ENCODE measurements at regions not wholly inside any gene's neighbourhood (a gene's known extent, or its start where the extent isn't known, plus 50 kb on each side); places are given as distances from the start of the nearest gene placed in this dataset.

DNA sequence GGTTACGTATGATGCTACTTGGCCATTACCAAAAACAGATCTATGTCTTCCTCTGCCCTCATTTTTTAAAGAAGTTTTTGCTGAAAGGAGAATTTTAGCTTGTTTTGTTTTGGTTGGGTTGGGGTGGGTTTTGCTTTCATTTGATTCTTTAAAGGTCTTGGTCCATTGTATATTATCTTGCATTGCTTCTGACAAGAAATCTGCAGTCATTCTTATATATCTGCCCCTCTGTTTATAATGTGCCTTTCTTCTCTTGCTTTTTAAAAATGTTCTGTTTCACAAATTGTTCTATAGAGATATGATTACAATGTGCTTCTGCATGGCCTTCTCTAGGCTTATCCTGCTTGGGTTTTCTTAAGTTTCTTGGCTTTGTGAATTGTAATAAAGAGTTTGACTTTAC is 660.6 kb downstream of the RNF144A start:
- no peak for DNase-seq (ENCODE audit: low read depth in 1 of 2, low spot score in 1 of 2)
- TF ChIP-seq JUND (IDR thresholded peaks at IDR 0.05; ENCODE audit: low read depth) = no peak
- in situ Hi-C loops (cut with HindIII; ENCODE audit: low pct_unique_long_range_greater_than_20kb, low sequenced_read_pairs) = no loop called here

DNA sequence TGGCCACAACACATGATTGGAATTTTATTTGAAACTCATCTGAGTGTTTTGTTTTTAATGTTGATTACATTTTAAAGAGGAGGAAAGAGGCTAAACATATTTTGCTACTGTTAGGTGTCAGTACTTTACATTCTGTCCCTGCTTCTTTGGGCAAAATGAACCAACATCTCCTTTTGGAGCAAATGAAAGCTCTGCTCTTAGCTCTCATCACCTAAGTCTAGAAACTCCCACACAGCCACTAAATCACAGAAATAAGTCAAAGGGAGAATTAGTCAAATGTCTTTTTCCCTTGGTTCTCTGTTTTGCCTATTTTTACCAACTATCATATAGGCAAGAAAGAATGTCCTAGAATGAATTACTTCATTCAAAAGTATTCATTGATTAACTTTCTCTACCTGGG is 666.8 kb downstream of the RNF144A start:
- no peak for TF ChIP-seq JUND (IDR thresholded peaks at IDR 0.05; ENCODE audit: low read depth)
- DNase-seq (ENCODE audit: low read depth in 1 of 2, low spot score in 1 of 2) = no peak
- in situ Hi-C loops (cut with HindIII; ENCODE audit: low pct_unique_long_range_greater_than_20kb, low sequenced_read_pairs) = no loop called here

DNA sequence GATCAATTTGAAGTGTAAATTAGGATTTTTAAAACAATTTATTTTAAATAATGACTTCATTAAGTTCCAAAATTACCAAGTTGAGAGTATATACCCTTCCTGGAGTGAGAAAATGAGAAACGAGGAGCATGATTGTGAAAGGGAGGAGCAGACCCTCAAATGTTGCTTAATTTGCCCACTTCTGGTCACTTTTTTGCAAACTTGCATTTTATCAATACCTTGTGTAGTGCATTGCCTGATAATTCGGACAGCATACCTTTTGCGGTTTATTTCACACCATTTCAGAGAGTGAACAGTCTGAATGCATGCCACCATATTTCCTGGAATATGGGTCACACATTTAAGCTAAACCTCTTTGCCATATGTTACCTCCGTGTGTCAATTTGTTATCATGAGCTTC is 669.7 kb downstream of the RNF144A start:
- in situ Hi-C loops (cut with HindIII; ENCODE audit: low pct_unique_long_range_greater_than_20kb, low sequenced_read_pairs) = no loop called here
- TF ChIP-seq JUND (IDR thresholded peaks at IDR 0.05; ENCODE audit: low read depth) = no peak

DNA sequence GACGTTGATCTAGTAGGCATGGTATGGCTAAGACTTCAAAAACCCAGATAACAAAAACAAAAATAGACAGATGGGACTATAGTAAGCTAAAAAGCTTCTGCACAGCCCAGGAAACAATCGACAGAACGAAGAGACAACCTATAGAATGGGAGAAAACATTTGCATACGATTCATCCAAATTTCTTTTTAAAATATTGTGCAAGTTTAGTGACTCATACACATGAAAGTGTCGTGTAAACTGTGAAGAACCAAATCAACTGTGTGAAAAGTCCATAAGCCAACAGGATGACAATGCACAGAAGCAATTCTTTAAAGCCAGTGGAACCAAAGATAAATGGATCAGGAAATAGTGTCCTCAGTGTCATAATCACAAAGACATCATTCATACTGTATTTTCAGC is 671.1 kb downstream of the RNF144A start:
- no peak for DNase-seq (ENCODE audit: low read depth in 1 of 2, low spot score in 1 of 2)
- in situ Hi-C loops (cut with HindIII; ENCODE audit: low pct_unique_long_range_greater_than_20kb, low sequenced_read_pairs) = no loop called here
- TF ChIP-seq JUND (IDR thresholded peaks at IDR 0.05; ENCODE audit: low read depth) = no peak

More for the DNA sequence above, 669.7 kb downstream of the RNF144A start:
- no peak for DNase-seq (ENCODE audit: low read depth in 1 of 2, low spot score in 1 of 2)

DNA sequence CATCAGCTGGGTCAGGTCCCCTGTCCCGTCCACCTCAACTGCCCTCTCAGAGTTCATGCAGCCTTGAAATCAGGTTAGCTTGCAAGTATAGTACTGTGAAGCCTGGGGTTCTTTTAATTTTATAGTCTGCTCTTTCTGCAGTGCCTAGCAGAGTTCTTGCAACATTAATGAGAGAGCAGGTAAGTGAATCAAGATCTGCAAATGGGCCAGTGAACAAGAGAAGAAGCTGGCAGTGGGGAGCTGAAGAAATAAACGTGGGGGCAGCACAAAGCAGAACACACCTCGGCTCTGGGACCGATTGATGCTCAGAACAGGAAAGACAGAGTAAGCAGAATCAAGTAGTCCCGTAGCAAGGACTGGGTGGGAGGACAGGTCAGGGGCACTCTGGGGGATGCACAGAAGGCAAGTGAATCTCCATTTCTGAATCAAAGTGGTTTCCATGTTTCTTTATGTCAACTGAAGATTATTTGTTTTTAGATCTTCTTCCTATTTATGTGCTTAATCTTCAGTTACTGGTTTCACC is 675.5 kb downstream of the RNF144A start:
- no peak for TF ChIP-seq JUND (IDR thresholded peaks at IDR 0.05; ENCODE audit: low read depth)
- DNase-seq (ENCODE audit: low read depth in 1 of 2, low spot score in 1 of 2) = no peak
- in situ Hi-C loops (cut with HindIII; ENCODE audit: low pct_unique_long_range_greater_than_20kb, low sequenced_read_pairs) = no loop called here

DNA sequence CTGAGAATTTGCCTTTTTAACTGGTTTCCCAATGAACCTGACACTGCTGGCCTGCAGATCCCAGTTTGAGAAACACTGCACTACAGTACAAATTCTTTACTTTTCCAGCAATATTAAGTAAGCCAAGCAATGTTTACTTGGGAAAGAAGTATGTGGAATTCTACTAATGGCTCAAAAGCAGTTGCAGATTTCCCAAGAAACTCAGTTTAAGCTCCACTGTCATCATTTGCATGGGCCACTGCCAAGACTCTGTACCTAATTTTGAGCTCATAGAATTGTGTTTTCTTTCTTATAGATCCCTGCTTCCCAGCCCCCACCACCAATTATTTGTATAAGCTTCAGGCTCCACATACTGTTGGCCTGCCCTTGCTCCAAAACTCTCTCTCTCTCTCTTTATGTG is 676.1 kb downstream of the RNF144A start:
- in situ Hi-C loops (cut with HindIII; ENCODE audit: low pct_unique_long_range_greater_than_20kb, low sequenced_read_pairs) = no loop called here
- no peak for DNase-seq (ENCODE audit: low read depth in 1 of 2, low spot score in 1 of 2)
- no peak for TF ChIP-seq JUND (IDR thresholded peaks at IDR 0.05; ENCODE audit: low read depth)

DNA sequence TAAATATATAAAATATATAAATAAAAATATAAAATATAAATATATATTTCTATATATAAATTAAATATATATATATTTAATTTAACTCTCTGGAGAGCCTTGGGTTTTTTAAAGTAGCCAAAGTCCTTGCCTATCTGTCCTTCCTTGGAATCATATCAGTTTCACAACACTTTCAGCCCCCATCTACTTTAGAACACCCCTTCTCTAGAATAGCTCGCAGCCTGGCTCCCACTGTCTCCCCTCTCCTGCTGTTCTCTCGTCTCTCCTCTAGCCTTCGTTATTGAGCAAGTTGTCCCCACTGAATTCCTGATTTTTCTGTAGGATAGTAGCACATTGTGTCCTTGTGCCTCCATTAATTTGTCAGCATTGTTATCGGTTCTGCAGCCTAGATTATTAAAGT is 677.0 kb downstream of the RNF144A start:
- no peak for TF ChIP-seq JUND (IDR thresholded peaks at IDR 0.05; ENCODE audit: low read depth)
- DNase-seq (ENCODE audit: low read depth in 1 of 2, low spot score in 1 of 2) = no peak
- in situ Hi-C loops (cut with HindIII; ENCODE audit: low pct_unique_long_range_greater_than_20kb, low sequenced_read_pairs) = no loop called here

DNA sequence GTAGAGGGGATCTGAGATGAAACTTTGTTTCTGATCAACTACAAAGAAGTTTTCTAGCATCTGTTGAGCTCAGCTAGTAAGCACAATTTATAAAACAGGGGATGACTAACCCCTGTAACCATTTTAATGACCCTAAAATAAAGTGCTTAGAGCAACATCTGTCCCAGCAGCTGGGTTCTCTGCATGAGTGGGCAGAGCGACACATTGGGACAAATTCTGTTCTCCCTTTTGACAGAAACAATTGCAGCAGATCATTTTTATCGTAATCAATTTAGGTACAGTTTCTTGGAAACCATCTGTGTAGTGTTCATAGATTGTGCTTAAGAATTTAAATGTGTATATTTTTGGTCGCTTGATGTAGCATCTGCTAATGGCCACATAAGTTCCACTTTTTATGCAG is 678.0 kb downstream of the RNF144A start:
- TF ChIP-seq JUND (IDR thresholded peaks at IDR 0.05; ENCODE audit: low read depth) = no peak
- in situ Hi-C loops (cut with HindIII; ENCODE audit: low pct_unique_long_range_greater_than_20kb, low sequenced_read_pairs) = no loop called here
- DNase-seq (ENCODE audit: low read depth in 1 of 2, low spot score in 1 of 2) = no peak

DNA sequence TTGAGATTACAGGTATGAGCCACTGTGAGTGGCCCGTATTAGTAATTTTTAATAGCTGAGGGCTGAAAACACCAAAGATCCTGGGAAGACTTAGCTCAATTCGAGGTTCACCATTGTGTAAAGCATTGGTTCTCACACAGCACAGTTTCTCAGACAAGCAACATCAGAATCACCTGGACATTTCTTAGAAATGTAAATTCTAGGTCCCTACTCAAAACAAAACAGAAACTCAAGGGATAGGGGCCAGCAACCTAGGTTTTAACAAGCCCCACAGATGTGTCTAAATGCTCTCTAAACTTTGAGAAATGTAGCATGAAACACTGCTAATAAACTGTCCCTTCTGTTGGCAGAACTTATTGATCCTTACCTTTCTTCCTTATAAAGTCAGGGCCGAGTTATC is 681.2 kb downstream of the RNF144A start:
- in situ Hi-C loops (cut with HindIII; ENCODE audit: low pct_unique_long_range_greater_than_20kb, low sequenced_read_pairs) = no loop called here
- no peak for DNase-seq (ENCODE audit: low read depth in 1 of 2, low spot score in 1 of 2)
- TF ChIP-seq JUND (IDR thresholded peaks at IDR 0.05; ENCODE audit: low read depth) = no peak

DNA sequence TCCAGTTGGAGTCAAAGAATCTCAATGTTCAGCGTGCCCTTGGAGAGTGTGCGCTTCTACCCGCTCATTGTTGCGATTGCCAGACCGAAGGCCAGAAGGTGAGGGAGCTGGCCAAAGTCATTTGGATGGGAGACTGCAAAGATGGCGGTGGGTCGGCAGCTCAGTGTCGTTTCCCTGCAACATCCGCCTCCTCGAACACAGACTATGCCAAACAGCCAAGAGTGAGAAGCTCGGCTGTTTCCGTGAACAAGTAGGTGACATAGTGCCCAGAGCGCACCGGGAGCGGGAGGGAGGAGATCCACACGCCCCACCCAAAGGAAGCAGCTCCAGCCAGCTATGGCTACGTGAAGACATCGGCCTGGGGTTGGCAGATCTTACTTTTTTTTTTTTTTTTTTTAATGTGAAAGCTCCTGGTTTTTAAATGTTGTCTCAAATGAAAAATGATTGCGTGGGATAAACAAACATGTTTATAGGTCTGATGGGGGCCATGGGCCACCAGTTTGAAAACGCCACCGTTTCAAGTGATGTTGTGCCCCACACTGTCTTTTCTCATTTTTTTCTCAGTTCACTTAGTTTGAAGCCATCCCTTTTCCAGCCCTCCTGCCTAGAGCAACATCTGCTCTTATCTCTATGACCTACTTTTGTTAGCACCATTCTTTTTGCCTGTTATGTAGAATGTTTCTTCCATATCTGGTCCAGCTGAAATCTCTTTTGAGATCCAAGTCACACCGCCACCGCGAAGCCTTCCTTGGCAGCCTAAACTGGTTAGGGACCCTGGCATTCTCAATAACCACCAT is 682.4 kb downstream of the RNF144A start:
- in situ Hi-C loops (cut with HindIII; ENCODE audit: low pct_unique_long_range_greater_than_20kb, low sequenced_read_pairs) = no loop called here
- TF ChIP-seq JUND (IDR thresholded peaks at IDR 0.05; ENCODE audit: low read depth) = no peak

DNA sequence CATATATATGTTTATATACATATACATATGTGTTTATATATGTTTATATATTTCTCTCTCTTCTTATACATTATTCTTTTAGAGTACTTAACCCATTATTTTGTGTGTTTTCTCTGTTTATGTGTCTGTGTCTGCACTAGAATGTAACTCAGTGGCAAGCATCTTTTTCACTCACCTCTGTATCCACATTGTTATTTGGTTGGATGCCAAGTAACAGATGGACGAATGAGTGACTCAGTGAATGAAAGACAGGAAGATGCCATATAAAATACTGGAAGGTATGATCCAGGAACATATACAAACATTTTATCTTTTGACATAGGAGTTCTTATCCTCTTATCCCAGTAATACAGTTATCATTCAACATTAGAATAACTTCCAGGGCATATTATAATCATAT is 684.8 kb downstream of the RNF144A start:
- in situ Hi-C loops (cut with HindIII; ENCODE audit: low pct_unique_long_range_greater_than_20kb, low sequenced_read_pairs) = no loop called here
- no peak for TF ChIP-seq JUND (IDR thresholded peaks at IDR 0.05; ENCODE audit: low read depth)
- no peak for DNase-seq (ENCODE audit: low read depth in 1 of 2, low spot score in 1 of 2)

More for the DNA sequence above, 682.4 kb downstream of the RNF144A start:
- no peak for DNase-seq (ENCODE audit: low read depth in 1 of 2, low spot score in 1 of 2)

DNA sequence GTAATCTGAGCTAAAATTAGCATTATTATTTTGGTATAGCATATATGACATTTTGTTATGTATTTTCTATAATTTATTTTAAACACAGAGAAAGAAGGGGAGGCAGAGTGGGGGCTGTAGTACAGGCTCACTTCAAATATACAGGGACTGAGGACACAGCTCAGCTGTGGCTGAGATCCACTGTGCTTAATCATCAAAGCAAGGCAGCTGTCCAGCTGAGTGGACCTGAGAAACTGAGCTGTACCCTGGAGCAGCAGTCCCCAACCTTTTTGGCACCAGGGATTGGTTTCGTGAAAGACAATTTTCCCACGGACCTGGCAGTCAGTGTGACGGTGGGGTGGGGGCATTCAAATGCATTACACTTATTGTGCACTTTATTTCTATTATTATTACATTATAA is 687.2 kb downstream of the RNF144A start:
- DNase-seq (ENCODE audit: low read depth in 1 of 2, low spot score in 1 of 2) = no peak
- in situ Hi-C loops (cut with HindIII; ENCODE audit: low pct_unique_long_range_greater_than_20kb, low sequenced_read_pairs) = no loop called here
- no peak for TF ChIP-seq JUND (IDR thresholded peaks at IDR 0.05; ENCODE audit: low read depth)

DNA sequence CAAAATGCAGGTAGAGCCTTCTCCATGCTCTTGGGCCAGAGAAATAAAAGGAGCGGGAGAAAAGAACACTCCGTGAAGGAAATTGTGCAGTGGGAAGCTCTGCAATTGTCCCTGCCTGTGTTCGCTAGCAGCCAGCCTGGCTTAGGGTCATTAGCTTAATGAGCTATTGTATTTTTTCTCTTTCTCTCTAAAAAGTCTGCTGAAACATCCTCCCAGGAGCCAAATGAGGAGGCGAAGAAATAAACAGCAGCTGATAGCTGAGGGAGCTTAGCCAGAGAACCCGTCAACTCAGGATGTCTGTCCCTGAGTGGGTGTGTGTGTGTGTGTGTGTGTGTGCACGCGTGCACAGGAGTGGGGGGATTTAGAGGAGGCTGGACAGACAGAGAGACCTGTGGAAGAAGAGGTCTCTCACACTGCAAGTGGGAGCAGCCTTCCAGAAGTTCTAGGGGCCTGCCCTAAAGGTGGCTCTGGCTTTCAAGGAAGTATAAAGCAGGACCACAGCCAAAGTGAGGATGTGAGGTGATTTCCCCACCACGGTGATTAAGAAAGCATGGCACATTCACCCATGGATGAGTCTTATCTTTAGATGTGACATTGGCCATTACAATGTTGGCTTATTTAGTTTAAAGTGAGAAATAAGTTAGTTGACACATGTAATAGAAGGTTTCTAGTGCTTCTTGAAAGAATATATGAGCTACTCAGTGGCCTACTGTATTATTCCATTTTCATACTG is 690.4 kb downstream of the RNF144A start:
- in situ Hi-C loops (cut with HindIII; ENCODE audit: low pct_unique_long_range_greater_than_20kb, low sequenced_read_pairs) = no loop called here
- DNase-seq (ENCODE audit: low read depth in 1 of 2, low spot score in 1 of 2) = no peak
- TF ChIP-seq JUND (IDR thresholded peaks at IDR 0.05; ENCODE audit: low read depth) = no peak

All from T47D (cell line).